ENCODE measurements at regions not wholly inside any gene's neighbourhood (a gene's known extent, or its start where the extent isn't known, plus 50 kb on each side); places are given as distances from the start of the nearest gene placed in this dataset.

- DNase-seq (ENCODE audit: low read depth, low spot score): peak; percentile 2
- in situ Hi-C loops (cut with HindIII; ENCODE audit: low pct_unique_long_range_greater_than_20kb, low sequenced_read_pairs): no loop called here
Observed at GRCh38 chr1:187621951-187622350, 793.2 kb downstream of the PLA2G4A start.

GRCh38 chr1:187622545-187622944 lies 793.8 kb downstream of the PLA2G4A start:
- no peak for DNase-seq (ENCODE audit: low read depth, low spot score)
- in situ Hi-C loops (cut with HindIII; ENCODE audit: low pct_unique_long_range_greater_than_20kb, low sequenced_read_pairs): no loop called here

- in situ Hi-C loops (cut with HindIII; ENCODE audit: low pct_unique_long_range_greater_than_20kb, low sequenced_read_pairs): no loop called here
- DNase-seq (ENCODE audit: low read depth, low spot score): no peak
Observed at GRCh38 chr1:187624812-187625545, 796.2 kb downstream of the PLA2G4A start.

GRCh38 chr1:187626056-187626455 lies 797.3 kb downstream of the PLA2G4A start:
- no peak for DNase-seq (ENCODE audit: low read depth, low spot score)
- in situ Hi-C loops (cut with HindIII; ENCODE audit: low pct_unique_long_range_greater_than_20kb, low sequenced_read_pairs): no loop called here

- in situ Hi-C loops (cut with HindIII; ENCODE audit: low pct_unique_long_range_greater_than_20kb, low sequenced_read_pairs): no loop called here
Observed at GRCh38 chr1:187627516-187627915, 798.8 kb downstream of the PLA2G4A start.

GRCh38 chr1:187629075-187629474 lies 800.3 kb downstream of the PLA2G4A start:
- in situ Hi-C loops (cut with HindIII; ENCODE audit: low pct_unique_long_range_greater_than_20kb, low sequenced_read_pairs): no loop called here
- DNase-seq (ENCODE audit: low read depth, low spot score): no peak

More at GRCh38 chr1:187627516-187627915, 798.8 kb downstream of the PLA2G4A start:
- DNase-seq (ENCODE audit: low read depth, low spot score): no peak

- no peak for DNase-seq (ENCODE audit: low read depth, low spot score)
- in situ Hi-C loops (cut with HindIII; ENCODE audit: low pct_unique_long_range_greater_than_20kb, low sequenced_read_pairs): no loop called here
Observed at GRCh38 chr1:187630653-187631380, 802.1 kb downstream of the PLA2G4A start.

GRCh38 chr1:187631381-187631675 lies 802.6 kb downstream of the PLA2G4A start:
- in situ Hi-C loops (cut with HindIII; ENCODE audit: low pct_unique_long_range_greater_than_20kb, low sequenced_read_pairs): no loop called here
- no peak for DNase-seq (ENCODE audit: low read depth, low spot score)

GRCh38 chr1:187631984-187632383 lies 803.2 kb downstream of the PLA2G4A start:
- in situ Hi-C loops (cut with HindIII; ENCODE audit: low pct_unique_long_range_greater_than_20kb, low sequenced_read_pairs): no loop called here
- DNase-seq (ENCODE audit: low read depth, low spot score): no peak

GRCh38 chr1:187634940-187635339 lies 806.2 kb downstream of the PLA2G4A start:
- no peak for DNase-seq (ENCODE audit: low read depth, low spot score)
- in situ Hi-C loops (cut with HindIII; ENCODE audit: low pct_unique_long_range_greater_than_20kb, low sequenced_read_pairs): no loop called here

- in situ Hi-C loops (cut with HindIII; ENCODE audit: low pct_unique_long_range_greater_than_20kb, low sequenced_read_pairs): no loop called here
- DNase-seq (ENCODE audit: low read depth, low spot score): no peak
Observed at GRCh38 chr1:187638733-187639434, 810.1 kb downstream of the PLA2G4A start.

- in situ Hi-C loops (cut with HindIII; ENCODE audit: low pct_unique_long_range_greater_than_20kb, low sequenced_read_pairs): no loop called here
- DNase-seq (ENCODE audit: low read depth, low spot score): peak; percentile 14
Observed at GRCh38 chr1:187641015-187641414, 812.3 kb downstream of the PLA2G4A start.

- DNase-seq (ENCODE audit: low read depth, low spot score): peak; percentile 25
- in situ Hi-C loops (cut with HindIII; ENCODE audit: low pct_unique_long_range_greater_than_20kb, low sequenced_read_pairs): no loop called here
Observed at GRCh38 chr1:187641463-187641862, 812.7 kb downstream of the PLA2G4A start.

GRCh38 chr1:187641907-187642306 lies 813.2 kb downstream of the PLA2G4A start:
- in situ Hi-C loops (cut with HindIII; ENCODE audit: low pct_unique_long_range_greater_than_20kb, low sequenced_read_pairs): no loop called here
- DNase-seq (ENCODE audit: low read depth, low spot score): peak; percentile 4

GRCh38 chr1:187645651-187646050 lies 816.9 kb downstream of the PLA2G4A start:
- in situ Hi-C loops (cut with HindIII; ENCODE audit: low pct_unique_long_range_greater_than_20kb, low sequenced_read_pairs): no loop called here
- no peak for DNase-seq (ENCODE audit: low read depth, low spot score)

- no peak for DNase-seq (ENCODE audit: low read depth, low spot score)
- in situ Hi-C loops (cut with HindIII; ENCODE audit: low pct_unique_long_range_greater_than_20kb, low sequenced_read_pairs): no loop called here
Observed at GRCh38 chr1:187646536-187647107, 817.9 kb downstream of the PLA2G4A start.

- in situ Hi-C loops (cut with HindIII; ENCODE audit: low pct_unique_long_range_greater_than_20kb, low sequenced_read_pairs): no loop called here
- no peak for DNase-seq (ENCODE audit: low read depth, low spot score)
Observed at GRCh38 chr1:187648091-187648490, 819.3 kb downstream of the PLA2G4A start.

- in situ Hi-C loops (cut with HindIII; ENCODE audit: low pct_unique_long_range_greater_than_20kb, low sequenced_read_pairs): no loop called here
- DNase-seq (ENCODE audit: low read depth, low spot score): no peak
Observed at GRCh38 chr1:187654635-187655034, 825.9 kb downstream of the PLA2G4A start.

Measured in SK-MEL-5 (cell line).